ENCODE measurements at regions not wholly inside any gene's neighbourhood (a gene's known extent, or its start where the extent isn't known, plus 50 kb on each side); places are given as distances from the start of the nearest gene placed in this dataset.

DNA sequence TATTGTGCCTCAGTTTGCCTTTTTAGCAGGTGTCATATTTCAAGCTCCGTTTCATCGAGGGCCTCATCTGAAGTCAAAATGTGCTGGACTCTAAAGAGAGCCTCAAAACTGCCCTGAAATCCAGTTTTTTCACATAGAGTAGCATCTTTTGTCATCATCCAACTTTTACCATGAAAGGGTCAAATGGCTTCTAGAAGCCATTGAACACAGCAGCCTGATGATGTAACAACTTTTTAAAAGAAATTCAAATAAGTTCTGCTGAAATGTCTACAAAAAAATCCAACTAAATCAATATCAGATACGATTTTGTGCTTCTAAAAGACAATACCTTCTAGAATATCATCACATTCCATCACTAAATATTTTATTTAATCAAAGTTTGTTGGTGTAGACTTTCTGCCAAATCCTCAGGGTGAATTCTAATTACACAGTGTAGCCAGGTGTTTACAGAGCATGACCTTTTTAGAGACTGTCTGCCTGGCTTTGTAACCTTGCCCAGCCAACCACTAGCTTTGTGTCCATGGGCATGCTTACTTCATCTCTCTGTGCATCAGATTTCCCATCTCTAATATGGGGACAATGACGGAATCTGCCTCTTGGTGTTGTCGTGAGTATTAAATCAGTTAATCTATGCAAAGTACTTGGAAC lies 505.0 kb downstream of the EBF1 start (continued):
- TF ChIP-seq, protein P1, sequence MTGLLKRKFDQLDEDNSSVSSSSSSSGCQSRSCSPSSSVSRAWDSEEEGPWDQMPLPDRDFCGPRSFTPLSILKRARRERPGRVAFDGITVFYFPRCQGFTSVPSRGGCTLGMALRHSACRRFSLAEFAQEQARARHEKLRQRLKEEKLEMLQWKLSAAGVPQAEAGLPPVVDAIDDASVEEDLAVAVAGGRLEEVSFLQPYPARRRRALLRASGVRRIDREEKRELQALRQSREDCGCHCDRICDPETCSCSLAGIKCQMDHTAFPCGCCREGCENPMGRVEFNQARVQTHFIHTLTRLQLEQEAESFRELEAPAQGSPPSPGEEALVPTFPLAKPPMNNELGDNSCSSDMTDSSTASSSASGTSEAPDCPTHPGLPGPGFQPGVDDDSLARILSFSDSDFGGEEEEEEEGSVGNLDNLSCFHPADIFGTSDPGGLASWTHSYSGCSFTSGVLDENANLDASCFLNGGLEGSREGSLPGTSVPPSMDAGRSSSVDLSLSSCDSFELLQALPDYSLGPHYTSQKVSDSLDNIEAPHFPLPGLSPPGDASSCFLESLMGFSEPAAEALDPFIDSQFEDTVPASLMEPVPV (CRISPR knock-in tag; IDR thresholded peaks at IDR 0.05), result no peak
- TF ChIP-seq TARDBP (CRISPR knock-in tag; IDR thresholded peaks at IDR 0.05), result no peak
- TF ChIP-seq, protein P2, sequence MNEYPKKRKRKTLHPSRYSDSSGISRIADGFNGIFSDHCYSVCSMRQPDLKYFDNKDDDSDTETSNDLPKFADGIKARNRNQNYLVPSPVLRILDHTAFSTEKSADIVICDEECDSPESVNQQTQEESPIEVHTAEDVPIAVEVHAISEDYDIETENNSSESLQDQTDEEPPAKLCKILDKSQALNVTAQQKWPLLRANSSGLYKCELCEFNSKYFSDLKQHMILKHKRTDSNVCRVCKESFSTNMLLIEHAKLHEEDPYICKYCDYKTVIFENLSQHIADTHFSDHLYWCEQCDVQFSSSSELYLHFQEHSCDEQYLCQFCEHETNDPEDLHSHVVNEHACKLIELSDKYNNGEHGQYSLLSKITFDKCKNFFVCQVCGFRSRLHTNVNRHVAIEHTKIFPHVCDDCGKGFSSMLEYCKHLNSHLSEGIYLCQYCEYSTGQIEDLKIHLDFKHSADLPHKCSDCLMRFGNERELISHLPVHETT (CRISPR knock-in tag; conservative IDR thresholded peaks at IDR 0.05), result no peak

DNA sequence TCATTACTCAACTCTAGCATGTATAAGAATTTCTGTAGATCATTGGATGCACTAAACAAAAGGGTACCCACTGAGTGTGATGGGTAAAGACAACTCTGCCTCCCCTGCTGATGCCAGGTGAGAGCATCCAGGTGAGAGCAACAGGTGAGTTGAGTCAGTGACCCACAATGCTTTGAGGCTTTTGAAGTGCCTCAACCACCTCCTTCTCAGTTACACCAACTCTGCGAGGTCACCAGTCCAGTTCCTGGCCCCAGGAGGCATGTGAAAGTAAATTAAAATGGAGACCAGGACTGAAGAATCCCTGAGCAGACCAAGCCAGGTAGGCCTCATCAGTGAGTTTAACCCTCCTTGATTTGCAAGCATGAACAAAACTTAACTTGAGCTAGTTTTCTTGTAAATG lies 505.8 kb downstream of the EBF1 start:
- FAIRE-seq, result no peak
- ChIA-PET CTCF (ENCODE audit: low intra/inter-chr PET ratio, low total read pairs) (no interaction called here), POLR2A (no interaction called here)
- no peak overlapping the region for H3K27ac ChIP-seq (ENCODE audit: extremely low read length, insufficient read depth, low read length)
- WGBS (ENCODE audit: low lambda C conversion rate), result 0% methylated on average over 1 of the region's 1 CpG
- in situ Hi-C loops (cut with HindIII; ENCODE audit: extremely low pct_ligation_motif_present, low pct_unique_long_range_greater_than_20kb), result no loop called here
- H3K27me3 ChIP-seq (ENCODE audit: control insufficient read depth in 1 of 2, insufficient read depth in 2 of 2, low read length in 2 of 2), result no peaks in the 10 kb centered on the region
- H3K4me1 ChIP-seq (ENCODE audit: insufficient read depth, low read length), result no peaks in the 10 kb centered on the region
- intact Hi-C loops (cut with micrococcal nuclease; ENCODE audit: unreplicated experiment), result no loop called here
- no peaks in the 10 kb centered on the region for H4K20me1 ChIP-seq (ENCODE audit: insufficient read depth, low read length)
- no peak overlapping the region for H3K4me3 ChIP-seq (replicated peaks in 1 of 3; ENCODE audit: insufficient read depth in 1 of 3, low read depth in 2 of 3, low read length in 3 of 3)
- H3K79me2 ChIP-seq (ENCODE audit: insufficient read depth, low read length), result no peaks in the 10 kb centered on the region
- no peak overlapping the region for H3K9ac ChIP-seq (ENCODE audit: insufficient read depth, low read depth, low read length)
- no peak for DNase-seq (ENCODE audit: low spot score)
- no peaks in the 10 kb centered on the region for H3K36me3 ChIP-seq (replicated peaks in 1 of 2; ENCODE audit: control insufficient read depth in 1 of 2, insufficient read depth in 2 of 2, low read length in 2 of 2)
- H3K9me3 ChIP-seq (ENCODE audit: low read length), result peaks cover 18% of the 10 kb centered on the region
- BruUV-seq (replicated peaks), result no TSS peak
- H2AFZ ChIP-seq (ENCODE audit: low read length), result no peak overlapping the region
- no peak for ATAC-seq
- H3K4me2 ChIP-seq (ENCODE audit: low read depth, low read length), result no peak overlapping the region
- TF ChIP-seq SOX6 (IDR thresholded peaks at IDR 0.05) (no peak), SOX6 (CRISPR knock-in tag; IDR thresholded peaks at IDR 0.05) (no peak), PAWR (CRISPR knock-in tag; IDR thresholded peaks at IDR 0.05; ENCODE audit: borderline replicate concordance) (no peak), POGZ (CRISPR knock-in tag; IDR thresholded peaks at IDR 0.05) (no peak), ZNF281 (CRISPR knock-in tag; IDR thresholded peaks at IDR 0.05; ENCODE audit: borderline replicate concordance) (no peak), WIZ (CRISPR knock-in tag; IDR thresholded peaks at IDR 0.05) (no peak), ZC3H4 (CRISPR knock-in tag; IDR thresholded peaks at IDR 0.05; ENCODE audit: borderline replicate concordance) (no peak), PHF21A (CRISPR knock-in tag; IDR thresholded peaks at IDR 0.05) (no peak), ZNF484 (CRISPR knock-in tag; IDR thresholded peaks at IDR 0.05; ENCODE audit: borderline replicate concordance, low read depth) (no peak)
- TF ChIP-seq, protein P3, sequence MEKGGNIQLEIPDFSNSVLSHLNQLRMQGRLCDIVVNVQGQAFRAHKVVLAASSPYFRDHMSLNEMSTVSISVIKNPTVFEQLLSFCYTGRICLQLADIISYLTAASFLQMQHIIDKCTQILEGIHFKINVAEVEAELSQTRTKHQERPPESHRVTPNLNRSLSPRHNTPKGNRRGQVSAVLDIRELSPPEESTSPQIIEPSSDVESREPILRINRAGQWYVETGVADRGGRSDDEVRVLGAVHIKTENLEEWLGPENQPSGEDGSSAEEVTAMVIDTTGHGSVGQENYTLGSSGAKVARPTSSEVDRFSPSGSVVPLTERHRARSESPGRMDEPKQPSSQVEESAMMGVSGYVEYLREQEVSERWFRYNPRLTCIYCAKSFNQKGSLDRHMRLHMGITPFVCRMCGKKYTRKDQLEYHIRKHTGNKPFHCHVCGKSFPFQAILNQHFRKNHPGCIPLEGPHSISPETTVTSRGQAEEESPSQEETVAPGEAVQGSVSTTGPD (CRISPR knock-in tag; IDR thresholded peaks at IDR 0.05), result no peak
